Left renal pelvis (tissue), 4 donors: ENCODE measurements at regions not wholly inside any gene's neighbourhood (a gene's known extent, or its start where the extent isn't known, plus 50 kb on each side); places are given as distances from the start of the nearest gene placed in this dataset.
"Not testable (repeated sequence)": the region's sequence is repeated elsewhere in the genome, so short reads cannot be mapped to it uniquely, and the experiment has no call there.

Source experiments
- DNase-seq, 4 donors: peaks; one replicate each; pipeline ENCODE4 v3.0.0-alpha.2; 2013; ENCODE audit warnings: low read depth in 4 of 4, low spot score in 3 of 4

GRCh38 chr1:14367451-14367850, 231.0 kb upstream of the KAZN start:
- no peak for DNase-seq

DNA sequence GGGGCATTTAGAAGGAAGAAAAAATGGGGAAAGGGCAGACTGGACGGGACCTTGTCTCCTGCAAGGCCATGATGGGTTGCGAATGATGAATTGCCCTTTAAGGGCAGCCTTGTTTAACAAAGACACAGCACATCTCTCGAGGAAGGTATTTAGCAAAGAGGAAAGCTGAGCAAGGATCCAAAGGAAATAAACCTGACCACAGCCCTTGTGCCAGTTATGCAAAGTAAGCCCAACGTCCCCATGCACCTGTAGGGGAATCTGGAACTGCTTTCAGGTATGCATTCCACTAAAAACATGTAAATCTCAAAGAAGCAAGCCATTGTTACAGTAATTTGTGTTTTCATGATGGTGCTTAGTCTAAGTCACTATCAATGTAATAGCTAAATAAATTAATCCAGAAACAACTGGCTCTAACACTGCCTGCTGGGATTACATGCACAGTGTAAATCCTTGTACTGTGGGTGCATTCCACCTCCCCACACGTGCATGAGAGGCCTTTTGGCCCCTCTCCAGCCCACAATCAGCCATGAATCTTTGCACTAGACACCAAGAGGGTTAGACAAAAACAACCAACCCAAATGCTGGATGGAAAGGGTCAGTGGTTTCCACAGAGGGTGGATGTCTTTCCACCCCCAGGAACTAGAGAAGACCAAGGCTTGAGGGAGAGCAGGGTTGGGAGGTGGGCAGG, 228.8 kb upstream of the KAZN start:
- DNase-seq: no peak

GRCh38 chr1:14371771-14372497, 226.6 kb upstream of the KAZN start:
- no peak for DNase-seq

- DNase-seq: no peak
These were observed 226.0 kb upstream of the KAZN start for GRCh38 chr1:14372526-14372925.

DNA sequence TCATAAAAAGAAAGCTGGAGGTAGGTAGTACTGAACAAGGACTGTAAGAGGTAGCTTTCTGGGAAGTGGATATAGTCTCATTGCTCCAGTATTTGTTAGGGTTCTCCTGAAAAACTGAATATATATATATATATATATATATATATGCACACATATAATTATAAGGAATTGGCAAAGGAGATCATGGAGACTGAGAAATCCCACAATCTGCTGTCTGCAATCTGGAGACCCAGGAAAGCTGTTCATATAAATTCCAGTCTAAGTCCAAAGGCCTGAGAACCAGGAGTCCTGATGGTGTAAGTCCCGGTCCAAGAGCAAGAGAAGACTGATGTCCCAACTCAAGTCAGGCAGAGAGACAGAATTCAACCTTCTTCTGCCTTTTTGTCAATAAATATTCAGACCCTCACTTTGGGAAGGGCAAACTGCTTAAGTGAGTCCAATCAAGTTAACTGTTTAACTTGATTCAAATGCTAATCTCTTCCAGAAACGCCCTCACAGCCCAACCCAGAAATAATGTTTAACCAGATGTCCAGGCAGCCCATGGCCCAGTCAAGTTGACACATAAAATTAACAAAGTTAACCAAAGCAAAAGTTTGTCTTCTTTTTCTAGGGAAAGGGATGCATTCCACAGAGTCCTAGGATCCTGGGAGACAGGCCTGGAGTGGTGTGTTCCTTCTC, 225.3 kb upstream of the KAZN start:
- DNase-seq: no peak

GRCh38 chr1:14375226-14375625, 223.3 kb upstream of the KAZN start:
- DNase-seq: no peak

GRCh38 chr1:14377386-14377785, 221.1 kb upstream of the KAZN start:
- DNase-seq: no peak

DNA sequence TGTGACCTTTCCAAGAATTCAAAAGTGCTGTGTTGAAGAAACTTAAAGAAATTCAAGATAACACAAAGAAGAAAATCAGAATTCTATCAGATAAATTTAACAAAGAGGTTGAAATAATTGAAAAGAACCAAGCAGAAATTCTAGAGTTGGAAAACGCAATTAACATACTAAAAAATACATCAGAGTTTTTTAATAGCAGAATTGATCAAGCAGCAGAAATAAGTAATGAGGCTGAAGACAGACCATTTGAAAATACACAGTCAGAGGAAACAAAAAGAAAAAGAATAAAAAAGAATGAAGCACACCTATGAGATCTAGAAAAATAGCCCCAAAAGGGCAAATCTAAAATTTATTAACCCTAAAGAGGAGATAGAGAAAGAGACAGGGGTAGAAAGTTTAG, 218.1 kb upstream of the KAZN start:
- no peak for DNase-seq

DNA sequence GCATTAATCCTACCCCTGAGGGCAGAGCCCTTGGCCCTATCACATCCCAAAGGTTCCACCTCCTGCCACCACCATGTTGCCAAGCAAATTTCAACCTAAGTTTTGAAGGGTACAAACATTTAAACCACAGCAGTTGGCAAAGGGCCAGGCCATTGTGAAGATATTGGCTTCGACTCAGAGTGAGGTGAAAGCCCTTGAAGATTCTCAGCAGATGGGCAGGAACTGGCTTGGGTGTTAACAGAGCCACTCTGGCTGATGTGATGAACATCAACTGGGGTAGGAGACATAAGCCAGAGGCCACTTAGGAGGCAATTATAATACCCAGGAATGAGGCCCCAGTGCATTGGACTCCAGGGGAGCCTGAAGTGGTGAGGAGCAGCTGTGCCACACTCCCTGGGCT, 207.7 kb upstream of the KAZN start:
- DNase-seq: no peak

- DNase-seq: no peak
These were observed 206.2 kb upstream of the KAZN start for GRCh38 chr1:14392161-14392858.

GRCh38 chr1:14392859-14393365, 205.6 kb upstream of the KAZN start:
- no peak for DNase-seq

DNA sequence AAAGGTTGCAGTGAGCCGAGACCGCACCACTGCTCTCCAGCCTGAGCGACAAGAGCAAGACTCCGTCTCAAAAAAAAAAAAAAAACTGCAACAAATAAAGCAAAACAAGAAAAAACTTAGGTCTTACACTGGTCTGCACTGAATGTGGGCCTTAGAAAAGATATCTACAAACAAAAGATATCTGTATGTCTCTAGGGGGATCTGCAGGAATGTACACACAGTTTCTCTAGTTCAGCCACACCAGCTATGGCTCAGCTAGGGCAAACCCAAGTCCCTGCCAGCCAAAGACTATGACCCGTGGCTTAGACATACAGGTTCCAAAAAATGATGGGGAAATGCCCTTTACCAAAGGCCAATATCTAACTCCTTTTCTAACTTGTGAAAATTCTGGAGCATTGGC, 202.4 kb upstream of the KAZN start:
- DNase-seq: no peak

GRCh38 chr1:14403961-14404645, 194.4 kb upstream of the KAZN start:
- DNase-seq: no peak

DNA sequence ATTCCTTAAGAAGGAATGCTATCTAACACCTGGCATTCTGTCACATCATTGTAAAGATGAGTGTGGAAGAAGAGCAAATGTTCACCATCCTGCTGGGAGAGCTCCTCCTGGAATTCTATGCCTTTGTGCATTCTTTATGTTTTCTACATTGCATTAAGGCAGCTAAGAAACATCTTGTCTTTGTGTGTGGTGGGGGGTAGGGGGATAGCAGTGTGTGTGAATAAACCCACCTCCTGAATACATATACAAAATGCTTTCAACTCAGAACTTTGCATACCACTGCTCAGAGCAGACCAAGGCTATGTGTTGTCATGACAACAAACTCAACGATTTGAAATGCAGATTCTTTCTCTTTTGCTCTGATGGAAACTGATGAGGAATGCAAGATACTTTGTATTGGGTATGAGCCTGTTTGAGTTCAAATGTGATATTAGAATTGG, 193.6 kb upstream of the KAZN start:
- DNase-seq: no peak

DNA sequence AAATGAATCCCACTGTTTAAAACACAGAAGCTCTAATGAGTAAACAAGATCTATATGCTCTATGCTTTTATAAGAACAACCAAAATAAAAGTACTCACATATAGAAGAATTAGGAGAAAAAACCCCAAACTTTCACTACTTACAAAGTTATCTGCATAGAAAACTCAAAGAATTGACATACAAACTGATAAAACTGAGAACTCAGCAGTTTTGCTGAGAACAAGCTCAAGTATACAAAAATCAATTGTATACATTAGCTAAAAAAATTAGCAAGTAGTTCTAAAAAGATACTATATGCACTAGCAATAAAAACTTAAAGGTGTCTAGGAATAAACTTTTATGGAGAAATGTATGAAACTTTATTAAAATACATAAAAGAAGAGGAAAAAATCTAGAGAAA, 186.2 kb upstream of the KAZN start:
- DNase-seq: no peak

DNA sequence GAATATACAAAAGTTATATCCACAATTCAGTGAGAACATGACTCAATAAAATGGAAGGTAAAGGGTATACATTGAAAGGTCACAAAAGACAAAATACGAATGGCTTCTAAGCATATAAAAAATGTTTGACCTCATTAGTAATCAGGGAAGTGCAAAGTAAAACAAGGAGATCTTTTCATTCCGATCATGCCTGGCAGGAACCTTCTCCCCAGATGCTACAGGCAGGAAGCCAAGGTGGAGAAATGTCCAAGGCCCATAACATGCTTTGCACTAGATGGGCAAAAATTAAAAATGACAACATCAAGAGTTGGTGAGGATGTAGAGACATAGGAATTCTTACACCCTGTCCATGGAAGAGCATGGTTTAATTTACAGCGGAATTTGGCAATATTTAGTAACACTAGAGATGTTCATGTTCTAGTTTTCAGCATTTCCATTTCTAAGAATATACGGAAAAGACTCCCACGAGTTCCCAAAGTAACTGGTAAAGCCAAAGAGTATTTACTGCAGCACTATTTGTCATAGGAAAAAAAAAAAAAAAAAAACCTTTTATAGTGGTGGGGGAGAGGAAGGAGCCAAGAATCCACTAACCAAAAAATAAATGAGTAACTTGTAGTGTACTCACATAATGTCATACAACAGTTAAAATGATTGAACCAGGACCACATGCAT, 184.5 kb upstream of the KAZN start:
- no peak for DNase-seq

DNA sequence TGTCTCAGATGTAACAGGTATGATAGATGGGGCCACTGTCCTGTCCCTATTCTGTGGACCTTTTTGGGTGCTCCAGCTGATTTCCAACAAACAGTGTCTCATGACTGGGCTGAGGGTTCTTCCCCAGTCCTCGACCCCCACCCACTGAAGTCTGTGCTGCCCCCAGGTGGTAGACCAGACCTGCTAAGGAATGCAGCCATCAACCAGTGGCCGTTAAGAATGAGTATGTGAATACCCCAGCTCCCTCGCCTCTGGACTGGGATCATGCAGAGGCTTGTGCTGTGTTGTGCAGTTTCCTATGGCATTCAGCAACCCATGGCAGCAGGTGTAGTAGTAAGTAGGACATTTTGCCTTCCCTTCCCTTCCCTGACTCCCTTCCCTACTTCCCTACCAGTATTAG, 183.1 kb upstream of the KAZN start:
- DNase-seq: no peak

GRCh38 chr1:14419778-14420218, 178.7 kb upstream of the KAZN start:
- DNase-seq: not testable (repeated sequence)

DNA sequence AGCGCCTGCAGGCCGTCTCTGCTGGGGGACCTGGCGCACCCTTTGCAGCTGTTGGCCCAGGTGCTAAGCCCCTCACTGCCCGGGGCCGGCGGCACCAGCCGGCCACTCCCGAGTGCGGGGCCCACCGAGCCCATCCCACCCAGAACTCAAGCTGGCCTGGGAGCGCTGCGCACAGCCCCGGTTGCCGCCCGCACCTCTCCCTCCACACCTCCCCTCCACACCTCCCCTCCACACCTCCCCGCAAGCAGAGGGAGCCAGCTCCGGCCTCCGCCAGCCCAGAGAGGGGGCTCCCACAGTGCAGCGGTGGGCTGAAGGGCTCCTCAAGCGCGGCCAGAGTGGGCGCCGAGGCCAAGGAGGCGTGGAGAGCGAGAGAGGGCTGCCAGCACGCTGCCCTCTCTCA, 177.8 kb upstream of the KAZN start:
- DNase-seq: no peak
